PC-9 (cell line): ENCODE measurements at regions not wholly inside any gene's neighbourhood (a gene's known extent, or its start where the extent isn't known, plus 50 kb on each side); places are given as distances from the start of the nearest gene placed in this dataset.

Experiments used
- CTCF ChIP-seq: fragments of 200-600 bp; sonication (generic); conservative IDR thresholded peaks from 2 replicates; pipeline ENCODE4 v1.6.1; 2017; ENCODE audit warnings: mixed run types, antibody characterized with exemption, mild to moderate bottlenecking, moderate library complexity
- EZH2 ChIP-seq: fragments of 200-600 bp; sonication (generic); IDR thresholded peaks from 2 replicates; pipeline ENCODE4 v1.8.0; 2017; ENCODE audit warnings: antibody characterized with exemption, low read depth

GRCh38 chr9:13994240-13994639 lies 319.7 kb downstream of the NFIB start:
- TF ChIP-seq CTCF, result no peak
- TF ChIP-seq EZH2, result no peak
